HG03060 (cell line): ENCODE measurements at regions not wholly inside any gene's neighbourhood (a gene's known extent, or its start where the extent isn't known, plus 50 kb on each side); places are given as distances from the start of the nearest gene placed in this dataset.

ENCODE experiments used
- ATAC-seq: cut with Tn5 transposase; IDR thresholded peaks from one replicate; pipeline ENCODE4 v1.9.1; 2021; ENCODE audit warnings: low read depth, moderate number of reproducible peaks; ENCODE audit not compliant: unreplicated experiment

GRCh38 chr10:59108886-59109288 is 67.6 kb upstream of the PHYHIPL start:
- ATAC-seq: no peak

- ATAC-seq: no peak
Measured at GRCh38 chr10:59109826-59110225, 66.6 kb upstream of the PHYHIPL start.

GRCh38 chr10:59124187-59124586 is 52.3 kb upstream of the PHYHIPL start:
- ATAC-seq: no peak

- ATAC-seq: no peak
Measured at GRCh38 chr10:59125666-59126065, 50.8 kb upstream of the PHYHIPL start.

GRCh38 chr10:59126261-59126660 is 50.2 kb upstream of the PHYHIPL start:
- ATAC-seq: no peak
